ENCODE measurements at regions not wholly inside any gene's neighbourhood (a gene's known extent, or its start where the extent isn't known, plus 50 kb on each side); places are given as distances from the start of the nearest gene placed in this dataset.

- DNase-seq (ENCODE audit: low read depth in 2 of 2), result no peak
Measured at GRCh38 chr21:43348170-43348766, 78.7 kb downstream of the SIK1 start.

GRCh38 chr21:43347461-43348169 lies 79.3 kb downstream of the SIK1 start:
- no peak for DNase-seq (ENCODE audit: low read depth in 2 of 2)

- DNase-seq (ENCODE audit: low read depth in 2 of 2), result no peak
Measured at GRCh38 chr21:43346551-43346950, 80.4 kb downstream of the SIK1 start.

- peak; percentile 74 to 89 for DNase-seq (ENCODE audit: low read depth in 2 of 2)
Measured at GRCh38 chr21:43345746-43346409, 81.1 kb downstream of the SIK1 start.

GRCh38 chr21:43345046-43345745 lies 81.7 kb downstream of the SIK1 start:
- DNase-seq (ENCODE audit: low read depth in 2 of 2), result no peak

GRCh38 chr21:43343992-43344886 lies 82.7 kb downstream of the SIK1 start:
- no peak for DNase-seq (ENCODE audit: low read depth in 2 of 2)

- DNase-seq (ENCODE audit: low read depth in 2 of 2), result peak in 1 of 2 donors; percentile 35
Measured at GRCh38 chr21:43343095-43343991, 83.6 kb downstream of the SIK1 start.

GRCh38 chr21:43342301-43342881 lies 84.5 kb downstream of the SIK1 start:
- no peak for DNase-seq (ENCODE audit: low read depth in 2 of 2)

- DNase-seq (ENCODE audit: low read depth in 2 of 2), result peak in 1 of 2 donors; percentile 6
Measured at GRCh38 chr21:43341378-43342161, 85.4 kb downstream of the SIK1 start.

- peak; percentile 41 to 87 for DNase-seq (ENCODE audit: low read depth in 2 of 2)
Measured at GRCh38 chr21:43340491-43341377, 86.2 kb downstream of the SIK1 start.

- DNase-seq (ENCODE audit: low read depth in 2 of 2), result peak; percentile 62 to 71
Measured at GRCh38 chr21:43339668-43340067, 87.3 kb downstream of the SIK1 start.

- DNase-seq (ENCODE audit: low read depth in 2 of 2), result peak; percentile 28 to 75
Measured at GRCh38 chr21:43338951-43339350, 88.0 kb downstream of the SIK1 start.

- no peak for DNase-seq (ENCODE audit: low read depth in 2 of 2)
Measured at GRCh38 chr21:43337901-43338655, 88.9 kb downstream of the SIK1 start.

- DNase-seq (ENCODE audit: low read depth in 2 of 2), result no peak
Measured at GRCh38 chr21:43335119-43335518, 91.8 kb downstream of the SIK1 start.

- no peak for DNase-seq (ENCODE audit: low read depth in 2 of 2)
Measured at GRCh38 chr21:43334214-43334958, 92.5 kb downstream of the SIK1 start.

GRCh38 chr21:43333298-43334062 lies 93.5 kb downstream of the SIK1 start:
- DNase-seq (ENCODE audit: low read depth in 2 of 2), result peak; percentile 80 to 83
